Loucy (cell line): ENCODE measurements at regions not wholly inside any gene's neighbourhood (a gene's known extent, or its start where the extent isn't known, plus 50 kb on each side); places are given as distances from the start of the nearest gene placed in this dataset.
"Not testable (repeated sequence)": the region's sequence is repeated elsewhere in the genome, so short reads cannot be mapped to it uniquely, and the experiment has no call there.

Experiments
- CTCF ChIP-seq: fragments of 200-600 bp; sonication (generic); conservative IDR thresholded peaks from 2 replicates; pipeline ENCODE4 v1.5.1; 2014; ENCODE audit warnings: mild to moderate bottlenecking, antibody characterized with exemption, low read length
- EZH2phosphoT487 ChIP-seq: fragments of 200-600 bp; IDR thresholded peaks from 2 replicates; pipeline ENCODE4 v1.6.1; 2018; ENCODE audit warnings: antibody characterized with exemption, mild to moderate bottlenecking, moderate library complexity, borderline replicate concordance

DNA sequence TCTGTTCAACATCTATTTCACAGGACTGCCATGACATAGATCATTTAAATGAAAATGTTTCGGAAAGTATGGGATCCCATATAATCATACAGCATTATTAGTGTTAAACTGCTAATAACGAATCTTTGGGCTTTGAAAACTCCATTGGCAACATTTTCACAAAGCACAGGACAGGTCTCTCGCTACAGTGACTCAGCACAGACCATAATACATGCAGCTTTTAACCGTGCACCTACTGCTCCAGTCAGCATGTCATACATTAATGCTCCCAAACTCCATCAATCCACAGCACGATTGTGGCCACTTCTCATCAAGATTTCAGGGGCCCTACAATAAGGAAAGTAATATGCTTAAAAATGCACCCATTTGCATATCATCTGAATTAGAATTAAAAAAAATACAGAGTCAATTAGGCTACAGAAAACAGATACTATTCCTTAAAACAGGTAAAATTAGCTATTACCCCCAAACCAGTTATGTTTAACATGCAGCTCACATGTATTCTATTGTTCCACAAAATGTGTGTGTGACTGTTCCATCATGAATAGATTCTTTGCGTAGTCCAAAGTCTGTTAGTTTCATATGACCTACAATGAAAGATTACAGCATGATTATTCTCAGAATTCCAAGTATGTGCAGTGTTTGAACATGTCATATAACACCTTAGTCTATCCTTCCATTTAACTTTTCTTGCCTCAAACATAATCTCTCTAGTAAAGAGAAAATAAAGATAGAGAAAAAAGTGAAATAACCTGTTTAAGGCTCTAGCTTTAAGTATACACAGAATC lies 141.6 kb upstream of the EFCAB3 start:
- not testable (repeated sequence) for TF ChIP-seq CTCF, EZH2phosphoT487
